Lower lobe of right lung (tissue), 2 donors: ENCODE measurements at regions not wholly inside any gene's neighbourhood (a gene's known extent, or its start where the extent isn't known, plus 50 kb on each side); places are given as distances from the start of the nearest gene placed in this dataset.
"Not testable (repeated sequence)": the region's sequence is repeated elsewhere in the genome, so short reads cannot be mapped to it uniquely, and the experiment has no call there.

Source experiments
- ATAC-seq, 2 donors: fragments of 200-7000 bp; cut with Tn5 transposase; one replicate each; pipeline ENCODE4 v1.9.1; 2020 to 2022; ENCODE audit warnings: mild to moderate bottlenecking in 2 of 2, moderate library complexity in 2 of 2
- DNase-seq: peaks from one replicate; pipeline ENCODE4 v3.0.0-alpha.2; 2020
- H3K27ac ChIP-seq: fragments of 200-600 bp; one replicate; pipeline ENCODE4 v1.8.0; 2022
- H3K27me3 ChIP-seq: fragments of 200-600 bp; one replicate; pipeline ENCODE4 v1.8.0; 2022; ENCODE audit warnings: low read depth
- H3K36me3 ChIP-seq: fragments of 200-600 bp; one replicate; pipeline ENCODE4 v1.8.0; 2022; ENCODE audit warnings: mild to moderate bottlenecking
- H3K4me1 ChIP-seq: fragments of 200-600 bp; one replicate; pipeline ENCODE4 v1.8.0; 2022
- H3K4me3 ChIP-seq: fragments of 200-600 bp; one replicate; pipeline ENCODE4 v1.8.0; 2022; ENCODE audit warnings: mild to moderate bottlenecking
- H3K9me3 ChIP-seq: fragments of 200-600 bp; one replicate; pipeline ENCODE4 v1.8.0; 2022
- CTCF ChIP-seq: fragments of 200-600 bp; IDR thresholded peaks from one replicate; pipeline ENCODE4 v1.8.0; 2022; ENCODE audit warnings: antibody characterized with exemption, mild to moderate bottlenecking
- intact Hi-C: fragments of 100-400 bp; cut with DNase I; formaldehyde crosslinking; loops from one replicate; pipeline ENCODE4 v1.11.0; 2022
- donor health status: DM: no; HTN: yes; CAD: no; lungs with severe emphysema.

DNA sequence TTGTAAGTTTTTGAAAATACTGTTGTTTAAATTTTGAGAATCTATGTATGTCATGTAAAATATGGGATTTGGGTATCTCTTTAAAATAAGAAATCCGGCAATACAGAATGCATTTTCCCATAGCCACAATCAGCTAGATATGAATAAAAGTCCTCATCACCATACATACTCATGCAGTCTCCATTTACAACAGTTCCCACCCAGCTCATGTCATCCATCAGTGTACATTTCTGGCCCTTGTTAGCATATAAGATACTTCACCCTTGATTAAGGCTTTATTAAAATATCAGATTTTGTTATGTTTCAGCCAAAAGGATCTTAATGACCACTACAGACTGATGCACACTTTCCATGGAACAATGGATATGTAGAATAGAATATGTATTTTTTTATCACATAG, 218.0 kb downstream of the DPY19L2 start:
- TF ChIP-seq CTCF = no peak
- H3K4me3 ChIP-seq = no peak overlapping the region
- H3K36me3 ChIP-seq = no peaks in the 10 kb centered on the region
- H3K9me3 ChIP-seq = no peaks in the 10 kb centered on the region
- intact Hi-C loops = no loop called here
- H3K27ac ChIP-seq = no peak overlapping the region
- no peaks in the 10 kb centered on the region for H3K27me3 ChIP-seq
- no peak for ATAC-seq
- no peaks in the 10 kb centered on the region for H3K4me1 ChIP-seq
- no peak for DNase-seq

- H3K27ac ChIP-seq = no peak overlapping the region
- no peaks in the 10 kb centered on the region for H3K36me3 ChIP-seq
- no peaks in the 10 kb centered on the region for H3K27me3 ChIP-seq
- DNase-seq (no peak), ATAC-seq (no peak)
- intact Hi-C loops = no loop called here
- no peak overlapping the region for H3K4me3 ChIP-seq
- no peaks in the 10 kb centered on the region for H3K4me1 ChIP-seq
- no peaks in the 10 kb centered on the region for H3K9me3 ChIP-seq
- no peak for TF ChIP-seq CTCF
These were observed 222.9 kb downstream of the DPY19L2 start for GRCh38 chr12:63445224-63445880.

DNA sequence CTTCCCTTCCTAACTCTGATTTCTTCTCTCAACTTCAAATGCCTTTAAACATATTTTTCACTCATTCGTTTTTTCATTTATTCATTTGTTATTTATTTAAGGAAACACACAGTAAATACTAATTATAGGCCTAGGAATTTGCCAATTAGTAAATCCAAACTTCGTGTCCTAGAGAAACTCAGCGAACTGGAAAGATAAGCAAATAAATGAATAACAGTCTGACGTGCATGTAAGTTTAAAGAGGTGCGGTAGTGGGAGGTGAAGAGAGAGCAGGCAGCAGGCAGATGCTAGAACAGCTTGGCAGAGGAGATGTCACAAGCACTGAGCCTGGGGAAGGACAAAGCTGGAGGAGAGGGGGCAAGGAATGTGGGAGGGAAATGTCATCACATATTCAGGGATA, 228.2 kb downstream of the DPY19L2 start:
- Histone ChIP-seq H3K36me3 (no peaks in the 10 kb centered on the region), H3K27me3 (no peaks in the 10 kb centered on the region), H3K9me3 (no peaks in the 10 kb centered on the region), H3K4me3 (no peak overlapping the region), H3K27ac (no peak overlapping the region), H3K4me1 (no peaks in the 10 kb centered on the region)
- no peak for TF ChIP-seq CTCF
- intact Hi-C loops = no loop called here
- DNase-seq (no peak), ATAC-seq (no peak)

DNA sequence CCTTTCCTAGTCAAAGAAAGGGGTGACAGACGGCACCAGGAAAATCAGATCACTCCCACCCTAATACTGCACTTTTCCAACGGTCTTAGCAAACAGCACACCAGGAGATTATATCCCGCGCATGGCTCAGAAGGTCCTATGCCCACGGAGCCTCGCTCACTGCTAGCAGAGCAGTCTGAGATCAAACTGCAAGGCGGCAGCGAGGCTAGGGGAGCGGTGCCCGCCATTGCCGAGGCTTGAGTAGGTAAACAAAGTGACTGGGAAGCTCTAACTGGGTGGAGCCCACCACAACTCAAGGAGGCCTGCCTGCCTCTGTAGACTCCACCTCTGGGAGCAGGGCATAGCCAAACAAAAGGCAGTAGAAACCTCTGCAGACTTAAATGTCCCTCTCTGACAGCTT, 233.9 kb downstream of the DPY19L2 start:
- H3K27me3 ChIP-seq, H3K4me1 ChIP-seq, H3K4me3 ChIP-seq, H3K27ac ChIP-seq, intact Hi-C loops, DNase-seq, H3K36me3 ChIP-seq, H3K9me3 ChIP-seq, ATAC-seq: not testable (repeated sequence)

- H3K9me3 ChIP-seq, intact Hi-C loops, H3K36me3 ChIP-seq, DNase-seq, H3K4me3 ChIP-seq, H3K27ac ChIP-seq, H3K4me1 ChIP-seq, H3K27me3 ChIP-seq, ATAC-seq: not testable (repeated sequence)
These were observed 240.3 kb downstream of the DPY19L2 start for GRCh38 chr12:63427969-63428368.

GRCh38 chr12:63427029-63427428, 241.3 kb downstream of the DPY19L2 start:
- intact Hi-C loops, H3K4me1 ChIP-seq, H3K4me3 ChIP-seq, ATAC-seq, H3K27me3 ChIP-seq, DNase-seq, H3K36me3 ChIP-seq, H3K27ac ChIP-seq, H3K9me3 ChIP-seq: not testable (repeated sequence)

GRCh38 chr12:63424671-63425070, 243.6 kb downstream of the DPY19L2 start:
- TF ChIP-seq CTCF = no peak
- no peak for DNase-seq
- no peaks in the 10 kb centered on the region for H3K36me3 ChIP-seq
- H3K4me1 ChIP-seq = no peaks in the 10 kb centered on the region
- no peak overlapping the region for H3K27ac ChIP-seq
- intact Hi-C loops = no loop called here
- ATAC-seq = no peak
- no peaks in the 10 kb centered on the region for H3K27me3 ChIP-seq
- H3K9me3 ChIP-seq = no peaks in the 10 kb centered on the region
- H3K4me3 ChIP-seq = no peak overlapping the region
